ENCODE measurements at regions not wholly inside any gene's neighbourhood (a gene's known extent, or its start where the extent isn't known, plus 50 kb on each side); places are given as distances from the start of the nearest gene placed in this dataset.
A peak's percentile ranks its signal among the peaks of the same experiment; 100 is the strongest.

GRCh38 chr22:49638001-49638400 is 189.7 kb downstream of the BRD1 start:
- no peak for DNase-seq

GRCh38 chr22:49637255-49637760 is 190.4 kb downstream of the BRD1 start:
- DNase-seq, result no peak

GRCh38 chr22:49636649-49637048 is 191.0 kb downstream of the BRD1 start:
- no peak for DNase-seq

- DNase-seq, result no peak
These were observed 191.5 kb downstream of the BRD1 start for GRCh38 chr22:49636214-49636613.

GRCh38 chr22:49634006-49634772 is 193.5 kb downstream of the BRD1 start:
- no peak for DNase-seq

- DNase-seq, result peak; percentile 80
These were observed 194.7 kb downstream of the BRD1 start for GRCh38 chr22:49633010-49633324.

GRCh38 chr22:49632199-49633009 is 195.3 kb downstream of the BRD1 start:
- peak; percentile 81 for DNase-seq

GRCh38 chr22:49630448-49630946 is 197.2 kb downstream of the BRD1 start:
- no peak for DNase-seq

GRCh38 chr22:49629586-49630447 is 197.9 kb downstream of the BRD1 start:
- DNase-seq, result peak; percentile 68

- DNase-seq, result no peak
These were observed 198.5 kb downstream of the BRD1 start for GRCh38 chr22:49629261-49629570.

- DNase-seq, result no peak
These were observed 199.0 kb downstream of the BRD1 start for GRCh38 chr22:49628391-49629260.

GRCh38 chr22:49627217-49628181 is 200.2 kb downstream of the BRD1 start:
- no peak for DNase-seq

- DNase-seq, result no peak
These were observed 201.1 kb downstream of the BRD1 start for GRCh38 chr22:49626361-49627216.

- DNase-seq, result no peak
These were observed 203.1 kb downstream of the BRD1 start for GRCh38 chr22:49624421-49625177.

GRCh38 chr22:49623715-49624114 is 204.0 kb downstream of the BRD1 start:
- no peak for DNase-seq

GRCh38 chr22:49623176-49623575 is 204.5 kb downstream of the BRD1 start:
- no peak for DNase-seq

- DNase-seq, result no peak
These were observed 205.2 kb downstream of the BRD1 start for GRCh38 chr22:49622241-49623105.

- no peak for DNase-seq
These were observed 206.0 kb downstream of the BRD1 start for GRCh38 chr22:49621601-49622210.

Measured in NCI-H345 (cell line).